PC-3 (cell line): ENCODE measurements at regions not wholly inside any gene's neighbourhood (a gene's known extent, or its start where the extent isn't known, plus 50 kb on each side); places are given as distances from the start of the nearest gene placed in this dataset.

Experiments used
- ATAC-seq: fragments of 200-7000 bp; cut with Tn5 transposase; 2 replicates; pipeline ENCODE4 v1.9.1; 2020; ENCODE audit warnings: mild to moderate bottlenecking, moderate library complexity
- BruUV-seq: library from RNA; stranded (reverse); fragments of 400-500 nt; replicated peaks from 2 replicates; lab custom pipeline; 2021; lab: Mats Ljungman, UMichigan
- CTCF ChIA-PET: fragments of 300-600 bp; sonication (Branson Sonifier 250); formaldehyde crosslinking; loops from one replicate; lab custom pipeline; 2022; ENCODE audit warnings: antibody characterized with exemption; lab: Charles Lee
- POLR2A ChIA-PET: fragments of 300-600 bp; sonication (Branson Sonifier 250); formaldehyde crosslinking; loops from one replicate; lab custom pipeline; 2022; ENCODE audit warnings: antibody characterized with exemption; ENCODE audit not compliant: unreplicated experiment; lab: Charles Lee
- DNase-seq: peaks from one replicate; pipeline ENCODE4 v3.0.0-alpha.2; 2015
- H2AFZ ChIP-seq: fragments of 300-600 bp; sonication (generic); 2 replicates; pipeline ENCODE4 v1.6.0; 2016; ENCODE audit warnings: antibody characterized with exemption, low read length
- H3F3A ChIP-seq: fragments of 300-600 bp; sonication (generic); one replicate; pipeline ENCODE4 v1.6.0; 2017; ENCODE audit warnings: antibody characterized with exemption, low read length, control low read depth, mild to moderate bottlenecking; ENCODE audit not compliant: unreplicated experiment
- H3K27ac ChIP-seq: fragments of 300-600 bp; sonication (generic); 2 replicates; pipeline ENCODE4 v1.5.1; 2016; ENCODE audit warnings: mild to moderate bottlenecking, low read length
- H3K27me3 ChIP-seq: fragments of 300-600 bp; sonication (generic); 2 replicates; pipeline ENCODE4 v1.6.1; 2016; ENCODE audit warnings: low read length, mixed read lengths
- H3K36me3 ChIP-seq: fragments of 300-600 bp; sonication (generic); 2 replicates; pipeline ENCODE4 v1.6.1; 2016; ENCODE audit warnings: low read depth, mixed run types, low read length, mixed read lengths
- H3K4me1 ChIP-seq: fragments of 300-600 bp; sonication (generic); 2 replicates; pipeline ENCODE4 v1.5.1; 2016; ENCODE audit warnings: low read length; ENCODE audit not compliant: insufficient read depth
- H3K4me2 ChIP-seq: fragments of 300-600 bp; sonication (generic); 2 replicates; pipeline ENCODE4 v1.6.0; 2016; ENCODE audit warnings: low read length
- H3K4me3 ChIP-seq: fragments of 300-600 bp; sonication (generic); 2 replicates; pipeline ENCODE4 v1.5.1; 2016; ENCODE audit warnings: mild to moderate bottlenecking, low read length, mixed read lengths
- H3K79me2 ChIP-seq: fragments of 300-600 bp; sonication (generic); 2 replicates; pipeline ENCODE4 v1.6.1; 2017; ENCODE audit warnings: low read length, mixed read lengths
- H3K9ac ChIP-seq: fragments of 300-600 bp; sonication (generic); 2 replicates; pipeline ENCODE4 v1.6.0; 2016; ENCODE audit warnings: mild to moderate bottlenecking, low read length
- H3K9me2 ChIP-seq: fragments of 300-600 bp; sonication (generic); replicated peaks from 2 replicates; pipeline ENCODE4 v1.6.1; 2016; ENCODE audit warnings: mixed run types, low read length, mixed read lengths
- H3K9me3 ChIP-seq: fragments of 300-600 bp; sonication (generic); 2 replicates; pipeline ENCODE4 v1.6.1; 2016; ENCODE audit warnings: low read length, mixed read lengths
- H4K20me1 ChIP-seq: fragments of 300-600 bp; sonication (generic); 2 replicates; pipeline ENCODE4 v1.6.1; 2016; ENCODE audit warnings: low read length, mixed read lengths
- CTCF ChIP-seq: fragments of 300-600 bp; sonication (generic); conservative IDR thresholded peaks from 2 replicates; pipeline ENCODE4 v1.5.1; 2017; ENCODE audit warnings: antibody characterized with exemption, low read depth, mild to moderate bottlenecking, low read length
- EZH2 ChIP-seq: fragments of 300-600 bp; sonication (generic); IDR thresholded peaks from one replicate; pipeline ENCODE4 v1.6.1; 2017; ENCODE audit warnings: antibody characterized with exemption, mild to moderate bottlenecking, low read length; ENCODE audit not compliant: unreplicated experiment
- EZH2phosphoT487 ChIP-seq: fragments of 300-600 bp; sonication (generic); IDR thresholded peaks from 2 replicates; pipeline ENCODE4 v1.6.1; 2018; ENCODE audit warnings: mild to moderate bottlenecking, antibody characterized with exemption, low read length, borderline replicate concordance
- intact Hi-C: fragments of 100-400 bp; cut with micrococcal nuclease; formaldehyde crosslinking; loops from 2 replicates; pipeline ENCODE4 v1.9.0; 2023

- ChIA-PET CTCF (no interaction called here), POLR2A (no interaction called here)
- ATAC-seq (no peak), DNase-seq (no peak)
- Histone ChIP-seq H3K79me2 (no peaks in the 10 kb centered on the region), H3F3A (no peaks in the 10 kb centered on the region), H3K4me1 (no peaks in the 10 kb centered on the region), H4K20me1 (no peaks in the 10 kb centered on the region), H3K9me2 (no peaks in the 10 kb centered on the region), H3K27ac (no peak overlapping the region), H3K4me2 (no peak overlapping the region), H2AFZ (no peak overlapping the region), H3K4me3 (no peak overlapping the region), H3K36me3 (no peaks in the 10 kb centered on the region), H3K9me3 (no peaks in the 10 kb centered on the region), H3K27me3 (peaks cover 99% of the 10 kb centered on the region), H3K9ac (no peak overlapping the region)
- TF ChIP-seq EZH2, result no peak
- no peak for TF ChIP-seq EZH2phosphoT487
- no peak for TF ChIP-seq CTCF
- no TSS peak for BruUV-seq
- intact Hi-C loops, result no loop called here
Observed at GRCh38 chr20:59398537-59399205, 98.3 kb downstream of the EDN3 start.

- Histone ChIP-seq H3K79me2 (no peaks in the 10 kb centered on the region), H3F3A (no peaks in the 10 kb centered on the region), H3K9me3 (no peaks in the 10 kb centered on the region), H3K9me2 (no peaks in the 10 kb centered on the region), H3K36me3 (no peaks in the 10 kb centered on the region), H3K4me2 (no peak overlapping the region), H3K27ac (no peak overlapping the region), H3K9ac (no peak overlapping the region), H3K4me1 (no peaks in the 10 kb centered on the region), H2AFZ (no peak overlapping the region), H4K20me1 (no peaks in the 10 kb centered on the region), H3K27me3 (peaks cover 99% of the 10 kb centered on the region), H3K4me3 (no peak overlapping the region)
- no peak for TF ChIP-seq EZH2
- TF ChIP-seq EZH2phosphoT487, result no peak
- POLR2A ChIA-PET, result no interaction called here
- DNase-seq, result no peak
- no TSS peak for BruUV-seq
- intact Hi-C loops, result no loop called here
- no peak for ATAC-seq
- CTCF ChIA-PET, result no interaction called here
Observed at GRCh38 chr20:59399426-59400099, 99.2 kb downstream of the EDN3 start.

GRCh38 chr20:59400708-59401107 lies 100.3 kb downstream of the EDN3 start:
- POLR2A ChIA-PET, result no interaction called here
- TF ChIP-seq EZH2phosphoT487 (no peak), EZH2 (no peak)
- intact Hi-C loops, result no loop called here
- no peak for ATAC-seq
- Histone ChIP-seq H3K9me3 (no peaks in the 10 kb centered on the region), H3F3A (no peaks in the 10 kb centered on the region), H3K4me1 (no peaks in the 10 kb centered on the region), H3K9me2 (no peaks in the 10 kb centered on the region), H3K36me3 (no peaks in the 10 kb centered on the region), H3K4me2 (no peak overlapping the region), H4K20me1 (no peaks in the 10 kb centered on the region), H3K27me3 (peaks cover 99% of the 10 kb centered on the region), H3K4me3 (no peak overlapping the region), H3K9ac (no peak overlapping the region), H2AFZ (no peak overlapping the region), H3K79me2 (no peaks in the 10 kb centered on the region), H3K27ac (no peak overlapping the region)
- CTCF ChIA-PET, result no interaction called here
- BruUV-seq, result no TSS peak
- no peak for DNase-seq
